ENCODE measurements at regions not wholly inside any gene's neighbourhood (a gene's known extent, or its start where the extent isn't known, plus 50 kb on each side); places are given as distances from the start of the nearest gene placed in this dataset.

- Histone ChIP-seq H3K9me3 (ENCODE audit: low read length) (no peaks in the 10 kb centered on the region), H3K79me2 (ENCODE audit: insufficient read depth, low read length) (no peaks in the 10 kb centered on the region), H3K27ac (ENCODE audit: low read depth, low read length, poor library complexity, severe bottlenecking) (no peak overlapping the region), H4K20me1 (ENCODE audit: insufficient read depth, low read length) (no peaks in the 10 kb centered on the region), H3F3A (ENCODE audit: insufficient read depth, low read length) (no peaks in the 10 kb centered on the region), H3K27me3 (ENCODE audit: insufficient read depth, low read length) (no peaks in the 10 kb centered on the region), H3K9me2 (ENCODE audit: low read depth, low read length) (no peaks in the 10 kb centered on the region), H3K36me3 (ENCODE audit: insufficient read depth, low read length) (no peaks in the 10 kb centered on the region), H3K4me1 (ENCODE audit: insufficient read depth, low read length, severe bottlenecking) (no peaks in the 10 kb centered on the region), H3K9ac (ENCODE audit: low read length) (no peak overlapping the region), H3K4me2 (ENCODE audit: low read length) (no peak overlapping the region), H3K4me3 (ENCODE audit: low read depth, low read length, poor library complexity, severe bottlenecking) (no peak overlapping the region), H2AFZ (ENCODE audit: low read length) (no peak overlapping the region)
- TF ChIP-seq EZH2 (IDR thresholded peaks at IDR 0.05; ENCODE audit: borderline replicate concordance, low read length), result no peak
- TF ChIP-seq CTCF (IDR thresholded peaks at IDR 0.05; ENCODE audit: low read length), result no peak
Observed at GRCh38 chr11:116602637-116602942, 170.2 kb downstream of the BUD13 start.

DNA sequence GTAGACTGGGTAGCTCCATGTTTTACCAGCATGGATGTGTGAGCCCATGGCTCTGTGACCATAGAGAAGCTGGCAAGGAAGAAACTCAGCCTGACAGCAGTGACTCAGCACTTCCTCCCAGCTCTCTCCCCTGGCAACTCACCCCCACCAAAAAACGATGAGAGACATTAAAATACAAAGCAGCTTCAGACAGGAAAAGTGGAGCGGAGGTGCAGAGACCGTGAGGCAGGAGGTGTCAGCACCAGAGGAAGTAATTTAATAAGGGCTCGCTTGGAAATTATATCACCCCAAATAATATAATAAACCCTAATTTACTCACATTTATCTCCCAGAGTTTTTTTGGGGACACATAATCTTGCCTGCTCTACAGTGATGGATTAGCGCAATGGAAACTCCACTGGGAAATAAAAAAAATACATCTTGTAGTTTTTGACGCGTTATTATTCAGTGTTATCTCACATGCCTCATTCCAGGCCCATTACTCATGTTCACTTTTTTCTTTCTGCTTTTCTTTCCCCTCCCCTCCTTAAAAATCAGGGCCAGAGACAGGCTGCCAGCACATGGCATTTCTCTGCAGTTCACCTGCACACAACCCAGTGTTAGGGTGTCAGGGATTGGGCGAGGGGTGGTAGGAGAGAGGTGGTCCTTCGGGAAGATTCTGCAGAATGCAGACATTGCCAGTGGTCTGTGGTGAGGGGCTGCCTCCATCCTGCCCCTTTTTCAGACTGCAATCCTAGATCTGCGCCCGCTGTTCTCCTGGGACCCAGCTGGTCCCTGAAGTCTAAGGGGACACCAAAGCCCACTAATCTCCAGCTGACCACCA, 170.8 kb downstream of the BUD13 start:
- no peaks in the 10 kb centered on the region for H3K79me2 ChIP-seq (ENCODE audit: insufficient read depth, low read length)
- H2AFZ ChIP-seq (ENCODE audit: low read length), result no peak overlapping the region
- H3K27ac ChIP-seq (ENCODE audit: low read depth, low read length, poor library complexity, severe bottlenecking), result no peak overlapping the region
- H3F3A ChIP-seq (ENCODE audit: insufficient read depth, low read length), result no peaks in the 10 kb centered on the region
- no peaks in the 10 kb centered on the region for H3K4me1 ChIP-seq (ENCODE audit: insufficient read depth, low read length, severe bottlenecking)
- H4K20me1 ChIP-seq (ENCODE audit: insufficient read depth, low read length), result no peaks in the 10 kb centered on the region
- H3K9me2 ChIP-seq (ENCODE audit: low read depth, low read length), result no peaks in the 10 kb centered on the region
- no peak overlapping the region for H3K4me2 ChIP-seq (ENCODE audit: low read length)
- no peak overlapping the region for H3K4me3 ChIP-seq (ENCODE audit: low read depth, low read length, poor library complexity, severe bottlenecking)
- no peaks in the 10 kb centered on the region for H3K36me3 ChIP-seq (ENCODE audit: insufficient read depth, low read length)
- H3K9me3 ChIP-seq (ENCODE audit: low read length), result no peaks in the 10 kb centered on the region
- H3K9ac ChIP-seq (ENCODE audit: low read length), result no peak overlapping the region
- TF ChIP-seq EZH2 (IDR thresholded peaks at IDR 0.05; ENCODE audit: borderline replicate concordance, low read length) (no peak), CTCF (IDR thresholded peaks at IDR 0.05; ENCODE audit: low read length) (no peak)
- no peaks in the 10 kb centered on the region for H3K27me3 ChIP-seq (ENCODE audit: insufficient read depth, low read length)

DNA sequence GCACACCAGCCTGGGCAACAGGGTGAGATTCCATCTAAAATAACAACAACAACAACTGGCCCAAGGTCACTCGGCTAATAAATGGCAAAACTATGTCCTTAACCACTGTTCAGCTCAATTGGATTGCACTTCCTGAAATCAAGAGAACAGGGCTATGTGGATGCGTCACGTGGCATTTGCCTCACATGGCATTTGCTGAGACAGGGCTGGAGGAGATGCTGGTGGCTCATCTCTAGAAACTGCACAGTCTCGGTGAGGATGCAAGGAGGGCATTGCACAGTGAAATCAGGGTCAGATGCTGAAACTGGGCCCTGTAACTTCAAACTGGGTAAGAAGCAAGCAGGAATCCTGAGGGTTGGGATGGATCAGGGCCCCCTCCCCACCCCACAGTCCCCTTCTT, 171.9 kb downstream of the BUD13 start:
- H3K27me3 ChIP-seq (ENCODE audit: insufficient read depth, low read length), result no peaks in the 10 kb centered on the region
- H3K79me2 ChIP-seq (ENCODE audit: insufficient read depth, low read length), result no peaks in the 10 kb centered on the region
- no peaks in the 10 kb centered on the region for H3F3A ChIP-seq (ENCODE audit: insufficient read depth, low read length)
- H3K4me1 ChIP-seq (ENCODE audit: insufficient read depth, low read length, severe bottlenecking), result no peaks in the 10 kb centered on the region
- H3K9me2 ChIP-seq (ENCODE audit: low read depth, low read length), result no peaks in the 10 kb centered on the region
- no peaks in the 10 kb centered on the region for H3K9me3 ChIP-seq (ENCODE audit: low read length)
- H3K27ac ChIP-seq (ENCODE audit: low read depth, low read length, poor library complexity, severe bottlenecking), result no peak overlapping the region
- no peak overlapping the region for H3K4me3 ChIP-seq (ENCODE audit: low read depth, low read length, poor library complexity, severe bottlenecking)
- no peaks in the 10 kb centered on the region for H4K20me1 ChIP-seq (ENCODE audit: insufficient read depth, low read length)
- TF ChIP-seq CTCF (IDR thresholded peaks at IDR 0.05; ENCODE audit: low read length) (no peak), EZH2 (IDR thresholded peaks at IDR 0.05; ENCODE audit: borderline replicate concordance, low read length) (no peak)
- H3K36me3 ChIP-seq (ENCODE audit: insufficient read depth, low read length), result no peaks in the 10 kb centered on the region
- no peak overlapping the region for H2AFZ ChIP-seq (ENCODE audit: low read length)
- H3K4me2 ChIP-seq (ENCODE audit: low read length), result no peak overlapping the region
- H3K9ac ChIP-seq (ENCODE audit: low read length), result no peak overlapping the region

Measured in OCI-LY1 (cell line).